Ishikawa (cell line): ENCODE measurements at regions not wholly inside any gene's neighbourhood (a gene's known extent, or its start where the extent isn't known, plus 50 kb on each side); places are given as distances from the start of the nearest gene placed in this dataset.

Source experiments
- CEBPB ChIP-seq: IDR thresholded peaks from 2 replicates; pipeline ENCODE4 v1.6.1; 2012
- CREB1 ChIP-seq: IDR thresholded peaks from 2 replicates; pipeline ENCODE4 v1.6.1; 2012; ENCODE audit warnings: low read depth
- EGR1 ChIP-seq: IDR thresholded peaks from 2 replicates; pipeline ENCODE4 v1.6.1; 2012
- EP300 ChIP-seq: IDR thresholded peaks from 2 replicates; pipeline ENCODE4 v1.6.1; 2012; ENCODE audit warnings: borderline replicate concordance
- FOXM1 ChIP-seq: IDR thresholded peaks from 2 replicates; pipeline ENCODE4 v1.6.1; 2012; ENCODE audit warnings: low read depth, borderline replicate concordance
- NFIC ChIP-seq: IDR thresholded peaks from 2 replicates; pipeline ENCODE4 v1.6.1; 2012
- RAD21 ChIP-seq: IDR thresholded peaks from 2 replicates; pipeline ENCODE4 v1.6.1; 2012; ENCODE audit warnings: low read depth
- TAF1 ChIP-seq: IDR thresholded peaks from 2 replicates; pipeline ENCODE4 v1.6.1; 2012; ENCODE audit warnings: low read depth, mild to moderate bottlenecking
- TCF12 ChIP-seq: IDR thresholded peaks from 2 replicates; pipeline ENCODE4 v1.6.1; 2012; ENCODE audit warnings: low read depth
- TEAD4 ChIP-seq: IDR thresholded peaks from 2 replicates; pipeline ENCODE4 v1.6.1; 2012
- USF1 ChIP-seq: IDR thresholded peaks from 2 replicates; pipeline ENCODE4 v1.6.1; 2012
- YY1 ChIP-seq: IDR thresholded peaks from 2 replicates; pipeline ENCODE4 v1.6.1; 2012; ENCODE audit warnings: low read depth
- ZBTB7A ChIP-seq: IDR thresholded peaks from 2 replicates; pipeline ENCODE4 v1.6.1; 2012; ENCODE audit warnings: low read depth
- TF ChIP-seq, protein P1 (sequence below): IDR thresholded peaks from 2 replicates; pipeline ENCODE4 v1.6.1; 2012
- TF ChIP-seq, protein P2 (sequence below): IDR thresholded peaks from 2 replicates; pipeline ENCODE4 v1.6.1; 2012; ENCODE audit warnings: low read depth, mild to moderate bottlenecking

- TF ChIP-seq, protein P1, sequence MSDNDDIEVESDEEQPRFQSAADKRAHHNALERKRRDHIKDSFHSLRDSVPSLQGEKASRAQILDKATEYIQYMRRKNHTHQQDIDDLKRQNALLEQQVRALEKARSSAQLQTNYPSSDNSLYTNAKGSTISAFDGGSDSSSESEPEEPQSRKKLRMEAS, result no peak
- TF ChIP-seq EGR1, result no peak
- no peak for TF ChIP-seq USF1
- TF ChIP-seq CREB1, result no peak
- no peak for TF ChIP-seq EP300
- TF ChIP-seq, protein P2, sequence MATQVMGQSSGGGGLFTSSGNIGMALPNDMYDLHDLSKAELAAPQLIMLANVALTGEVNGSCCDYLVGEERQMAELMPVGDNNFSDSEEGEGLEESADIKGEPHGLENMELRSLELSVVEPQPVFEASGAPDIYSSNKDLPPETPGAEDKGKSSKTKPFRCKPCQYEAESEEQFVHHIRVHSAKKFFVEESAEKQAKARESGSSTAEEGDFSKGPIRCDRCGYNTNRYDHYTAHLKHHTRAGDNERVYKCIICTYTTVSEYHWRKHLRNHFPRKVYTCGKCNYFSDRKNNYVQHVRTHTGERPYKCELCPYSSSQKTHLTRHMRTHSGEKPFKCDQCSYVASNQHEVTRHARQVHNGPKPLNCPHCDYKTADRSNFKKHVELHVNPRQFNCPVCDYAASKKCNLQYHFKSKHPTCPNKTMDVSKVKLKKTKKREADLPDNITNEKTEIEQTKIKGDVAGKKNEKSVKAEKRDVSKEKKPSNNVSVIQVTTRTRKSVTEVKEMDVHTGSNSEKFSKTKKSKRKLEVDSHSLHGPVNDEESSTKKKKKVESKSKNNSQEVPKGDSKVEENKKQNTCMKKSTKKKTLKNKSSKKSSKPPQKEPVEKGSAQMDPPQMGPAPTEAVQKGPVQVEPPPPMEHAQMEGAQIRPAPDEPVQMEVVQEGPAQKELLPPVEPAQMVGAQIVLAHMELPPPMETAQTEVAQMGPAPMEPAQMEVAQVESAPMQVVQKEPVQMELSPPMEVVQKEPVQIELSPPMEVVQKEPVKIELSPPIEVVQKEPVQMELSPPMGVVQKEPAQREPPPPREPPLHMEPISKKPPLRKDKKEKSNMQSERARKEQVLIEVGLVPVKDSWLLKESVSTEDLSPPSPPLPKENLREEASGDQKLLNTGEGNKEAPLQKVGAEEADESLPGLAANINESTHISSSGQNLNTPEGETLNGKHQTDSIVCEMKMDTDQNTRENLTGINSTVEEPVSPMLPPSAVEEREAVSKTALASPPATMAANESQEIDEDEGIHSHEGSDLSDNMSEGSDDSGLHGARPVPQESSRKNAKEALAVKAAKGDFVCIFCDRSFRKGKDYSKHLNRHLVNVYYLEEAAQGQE, result no peak
- no peak for TF ChIP-seq TEAD4
- no peak for TF ChIP-seq TCF12
- no peak for TF ChIP-seq TAF1
- TF ChIP-seq YY1, result no peak
- TF ChIP-seq FOXM1, result no peak
- no peak for TF ChIP-seq CEBPB
- TF ChIP-seq RAD21, result no peak
- TF ChIP-seq ZBTB7A, result no peak
- no peak for TF ChIP-seq NFIC
Observed at GRCh38 chr2:226338825-226339224, 460.8 kb downstream of the IRS1 start.

- TF ChIP-seq EP300, result no peak
- TF ChIP-seq TAF1, result no peak
- TF ChIP-seq EGR1, result no peak
- TF ChIP-seq TEAD4, result no peak
- no peak for TF ChIP-seq NFIC
- no peak for TF ChIP-seq USF1
- no peak for TF ChIP-seq YY1
- no peak for TF ChIP-seq CEBPB
- TF ChIP-seq, protein P1, result no peak
- TF ChIP-seq TCF12, result no peak
- TF ChIP-seq, protein P2, result no peak
- TF ChIP-seq CREB1, result no peak
Observed at GRCh38 chr2:226337941-226338600, 461.5 kb downstream of the IRS1 start.

- TF ChIP-seq TAF1 (no peak), RAD21 (no peak), ZBTB7A (no peak), NFIC (no peak), EGR1 (no peak), YY1 (no peak), FOXM1 (no peak), EP300 (no peak), TEAD4 (no peak), USF1 (no peak), TCF12 (no peak)
- TF ChIP-seq, protein P1, result no peak
- TF ChIP-seq, protein P2, result no peak
Observed at GRCh38 chr2:226336283-226336682, 463.3 kb downstream of the IRS1 start.
